GM21723 (cell line): ENCODE measurements at regions not wholly inside any gene's neighbourhood (a gene's known extent, or its start where the extent isn't known, plus 50 kb on each side); places are given as distances from the start of the nearest gene placed in this dataset.

Experiments used
- ATAC-seq: cut with Tn5 transposase; IDR thresholded peaks from one replicate; pipeline ENCODE4 v1.9.1; 2021; ENCODE audit warnings: mild to moderate bottlenecking, moderate library complexity; ENCODE audit not compliant: unreplicated experiment

DNA sequence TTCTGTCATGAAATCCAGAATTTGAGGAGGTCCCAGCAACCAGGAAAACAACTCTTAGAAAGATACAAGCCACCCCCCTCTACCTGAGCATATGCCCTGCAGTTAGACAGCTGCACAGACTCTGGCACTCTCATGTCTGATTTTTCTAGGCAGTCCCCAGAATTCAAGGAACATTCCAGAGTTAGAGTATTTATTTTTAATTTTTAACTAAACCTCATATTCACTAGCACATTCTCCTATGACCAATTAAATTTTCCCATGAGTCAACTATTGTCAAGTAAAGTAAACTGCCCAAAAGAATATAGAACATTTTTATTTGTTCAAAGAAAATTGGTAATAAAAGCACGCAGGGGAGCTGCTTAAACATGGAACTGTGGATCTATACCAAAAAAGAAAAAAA lies 490.5 kb upstream of the SEMA6A start:
- no peak for ATAC-seq

DNA sequence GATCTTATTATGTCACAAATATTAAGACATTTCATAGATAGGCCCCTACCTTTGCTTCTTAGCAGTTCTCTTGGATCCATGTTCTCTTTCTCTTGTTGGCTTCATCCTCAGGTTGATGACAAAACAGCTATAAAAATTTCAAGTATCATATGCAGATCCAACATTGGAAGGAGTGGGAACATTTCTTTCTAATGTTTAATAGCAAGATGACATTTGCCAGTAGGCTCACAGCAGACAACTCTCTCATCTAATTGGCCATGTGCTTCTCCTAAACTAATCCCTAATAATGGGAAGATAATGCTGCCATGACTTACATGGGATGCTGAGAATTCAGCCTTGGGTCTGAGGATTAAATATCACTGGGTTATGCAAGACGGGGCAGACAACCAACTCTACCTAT lies 485.5 kb upstream of the SEMA6A start:
- no peak for ATAC-seq

DNA sequence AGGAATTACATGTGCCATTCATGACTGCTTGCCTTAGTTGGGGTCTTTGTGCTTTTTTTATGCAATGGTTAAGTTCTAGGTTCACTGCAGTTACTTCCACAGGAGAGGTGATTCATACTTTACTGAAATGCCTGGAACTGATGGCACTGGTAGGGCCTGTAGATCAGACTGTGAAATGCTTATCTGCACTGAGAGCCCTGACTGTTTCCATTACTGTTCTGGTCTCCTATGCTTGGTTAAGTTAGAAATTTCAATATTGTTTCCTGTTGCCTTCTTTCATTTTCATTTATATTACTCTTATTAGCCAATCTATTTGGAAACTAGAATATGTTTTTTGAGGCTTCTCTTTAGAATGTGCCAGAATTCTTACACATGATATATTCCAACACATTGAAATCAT lies 484.1 kb upstream of the SEMA6A start:
- no peak for ATAC-seq

DNA sequence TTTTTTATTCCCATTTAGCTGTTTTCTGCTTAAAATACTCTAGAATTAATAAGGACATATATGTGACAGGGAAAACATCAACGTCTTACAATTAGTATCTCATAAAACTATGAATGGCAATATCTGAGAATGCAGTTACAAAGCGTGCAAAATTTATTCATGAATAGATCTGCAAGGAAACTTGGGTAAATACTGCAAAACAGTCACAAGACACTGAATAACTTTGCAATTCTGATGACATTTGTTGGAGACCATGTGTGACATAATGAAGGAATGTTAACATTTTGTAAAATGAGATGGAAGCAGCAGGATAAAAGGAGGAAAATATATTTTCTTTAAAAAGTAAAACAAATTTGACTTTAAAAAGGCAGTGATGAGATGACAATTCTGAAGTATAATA lies 480.9 kb upstream of the SEMA6A start:
- ATAC-seq: no peak

DNA sequence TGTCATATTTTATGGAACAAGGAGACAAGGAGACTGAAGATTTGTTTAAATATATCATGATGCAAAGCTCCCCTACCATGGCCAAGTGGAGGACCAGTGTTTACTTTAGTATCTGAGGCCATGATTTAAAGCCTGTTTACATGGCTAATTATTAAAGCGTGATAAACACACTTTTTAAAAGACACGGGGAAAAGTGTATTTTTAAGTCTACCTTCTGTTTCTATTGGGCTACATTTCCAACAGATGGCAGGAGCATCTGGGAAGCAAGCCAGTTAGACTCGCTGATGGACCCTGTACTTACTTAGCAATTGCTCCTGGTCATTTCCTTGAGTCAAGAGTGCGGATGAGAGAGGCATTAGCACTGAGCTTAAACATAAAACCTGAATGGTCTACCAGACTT lies 480.3 kb upstream of the SEMA6A start:
- ATAC-seq: no peak

DNA sequence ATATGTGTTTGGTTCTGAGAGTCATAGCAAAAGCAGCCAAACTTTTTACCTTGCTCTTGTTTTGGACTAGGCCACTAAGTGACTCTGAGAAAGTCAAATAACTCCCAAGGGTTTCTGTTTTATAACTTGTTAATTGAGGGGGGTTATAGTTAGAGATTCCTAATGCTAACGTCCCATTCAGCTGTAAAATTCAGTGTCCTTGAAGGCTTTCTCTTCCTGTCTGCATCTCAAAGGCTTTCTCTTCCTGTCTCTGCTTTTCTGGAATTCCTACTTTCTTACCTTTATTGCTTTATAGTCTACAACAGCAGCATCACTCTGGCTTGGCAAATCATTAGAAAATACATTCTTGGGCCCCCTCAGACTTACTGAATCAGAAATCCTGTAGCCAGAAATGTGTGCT lies 479.5 kb upstream of the SEMA6A start:
- ATAC-seq: no peak

DNA sequence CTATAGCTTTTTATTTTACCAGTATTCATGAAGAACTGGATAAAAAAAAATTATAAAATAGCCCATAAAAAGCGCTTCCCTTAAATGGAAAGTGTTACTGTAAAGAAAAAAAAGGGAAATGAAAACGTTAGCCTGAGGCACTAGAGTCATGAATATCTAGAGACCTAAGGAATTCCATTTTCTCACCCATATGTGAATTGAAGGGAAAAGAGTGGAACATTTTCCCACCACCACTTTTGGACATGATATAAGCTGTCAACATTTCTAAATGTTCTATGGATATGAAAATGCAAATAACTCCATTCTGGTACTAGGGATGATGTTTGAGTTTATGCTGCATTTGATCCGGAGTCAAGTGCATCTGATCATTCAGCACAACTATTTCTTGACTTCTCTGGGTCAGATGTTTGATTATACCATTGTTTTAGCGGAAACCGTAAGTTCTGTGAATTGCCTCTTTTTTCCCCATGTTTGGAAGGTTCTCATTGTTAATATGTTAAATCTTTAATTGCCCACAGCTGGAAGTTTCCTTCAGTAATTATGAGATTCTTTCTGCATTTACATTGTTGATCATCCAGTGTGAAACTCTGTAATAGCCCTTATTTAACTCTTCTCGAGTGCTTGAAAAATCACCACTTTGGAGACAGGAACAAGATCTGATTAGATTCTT lies 467.4 kb upstream of the SEMA6A start:
- ATAC-seq: no peak

DNA sequence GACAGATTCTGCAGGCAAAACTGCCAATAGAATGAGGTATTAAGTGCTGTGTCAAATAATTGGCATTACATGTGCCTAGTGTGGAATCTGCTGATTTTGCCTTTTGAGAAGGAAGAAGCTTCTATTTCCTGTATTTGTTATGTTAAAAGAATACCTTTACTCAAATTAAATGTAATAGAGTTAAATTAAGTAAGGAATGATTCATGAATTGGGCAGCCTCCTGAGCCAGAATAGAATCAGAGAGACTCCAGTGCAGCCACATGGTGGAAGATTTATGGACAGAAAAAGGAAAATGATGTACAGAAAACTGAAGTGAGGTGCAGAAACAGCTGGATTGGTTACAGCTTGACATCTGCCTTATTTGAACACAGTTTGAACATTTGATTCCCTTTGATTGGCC lies 464.4 kb upstream of the SEMA6A start:
- ATAC-seq: no peak

DNA sequence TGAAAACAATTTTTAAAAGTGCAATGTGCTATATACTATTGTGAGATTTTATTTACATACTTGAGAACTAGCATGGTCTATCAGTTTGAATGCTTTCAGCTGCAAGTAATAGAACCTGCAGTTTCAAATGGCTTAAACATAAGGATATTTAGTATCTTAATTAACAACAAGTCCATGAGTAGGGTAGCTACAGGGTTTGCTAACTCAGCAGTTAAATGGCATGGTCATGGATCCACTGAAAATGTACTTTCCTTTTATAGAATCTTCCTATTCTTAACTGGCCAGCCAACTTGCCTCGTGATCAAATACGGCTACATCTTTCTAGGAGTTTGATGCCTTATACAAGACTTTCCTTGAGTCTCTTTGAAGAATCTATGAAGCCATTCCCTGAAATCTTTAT lies 452.8 kb upstream of the SEMA6A start:
- ATAC-seq: no peak

DNA sequence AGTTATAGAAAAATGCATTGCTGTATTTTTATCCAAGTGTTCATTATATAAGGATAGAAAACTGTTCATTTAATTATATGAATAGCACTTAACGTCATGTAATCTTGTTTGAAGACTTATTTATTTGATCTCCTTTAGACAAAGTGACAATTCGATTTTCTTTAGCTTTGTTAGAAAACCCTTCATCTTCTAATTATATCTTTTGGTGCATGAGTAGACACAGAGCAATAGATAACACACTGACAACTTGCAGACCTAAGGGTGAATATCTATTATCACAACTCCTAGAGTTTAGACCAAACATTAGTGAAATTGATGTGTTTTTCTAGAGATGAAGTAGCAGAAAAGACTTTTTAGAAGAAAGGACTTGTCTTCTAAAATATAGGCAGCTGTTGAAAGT lies 446.4 kb upstream of the SEMA6A start:
- ATAC-seq: no peak

DNA sequence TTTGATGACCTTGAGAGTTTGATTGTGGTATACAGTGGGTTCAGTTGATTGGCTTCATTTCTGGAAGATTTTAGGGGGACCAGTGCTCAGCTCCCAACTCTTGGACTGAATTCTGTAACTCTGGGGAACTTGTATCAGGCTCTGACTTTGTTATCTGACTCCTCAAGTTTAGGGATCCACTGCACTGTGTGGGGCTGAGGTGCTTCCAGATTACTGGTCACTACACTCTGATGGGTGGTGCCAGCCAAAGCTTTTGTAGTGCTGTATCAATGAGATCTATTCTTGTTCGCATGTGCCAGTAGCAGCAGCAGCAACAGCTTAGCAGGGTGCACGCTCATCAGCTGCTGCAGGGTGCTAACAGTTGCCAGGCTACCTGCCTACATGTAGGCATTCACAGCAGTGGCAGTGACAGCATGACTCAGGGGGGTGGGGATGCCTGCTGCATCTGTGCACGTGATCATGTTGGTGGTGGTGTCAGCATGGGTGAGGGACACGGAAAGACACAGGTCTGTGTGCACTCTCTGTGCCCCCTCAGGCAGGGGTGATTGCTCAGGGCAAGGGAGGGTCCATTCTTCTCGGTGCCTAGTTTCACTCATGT lies 438.8 kb upstream of the SEMA6A start:
- no peak for ATAC-seq

DNA sequence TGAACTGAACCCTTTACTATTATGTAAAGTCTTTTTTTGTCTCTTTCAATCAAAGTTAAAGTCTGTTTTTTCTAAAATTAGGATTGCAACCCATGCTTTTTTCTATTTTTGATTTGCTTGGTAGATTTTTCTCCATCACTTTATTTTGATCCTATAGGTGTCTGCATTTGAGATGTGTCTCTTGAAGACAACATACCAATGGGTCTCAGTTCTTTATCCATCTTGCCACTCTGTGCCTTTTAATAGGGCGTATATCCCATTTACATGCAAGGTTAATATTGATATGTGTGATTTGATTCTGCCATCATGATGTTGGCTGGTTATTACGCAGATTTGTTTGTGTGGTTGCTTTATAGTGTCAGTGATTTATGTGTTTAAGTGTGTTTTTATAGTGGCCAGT lies 436.0 kb upstream of the SEMA6A start:
- ATAC-seq: no peak

DNA sequence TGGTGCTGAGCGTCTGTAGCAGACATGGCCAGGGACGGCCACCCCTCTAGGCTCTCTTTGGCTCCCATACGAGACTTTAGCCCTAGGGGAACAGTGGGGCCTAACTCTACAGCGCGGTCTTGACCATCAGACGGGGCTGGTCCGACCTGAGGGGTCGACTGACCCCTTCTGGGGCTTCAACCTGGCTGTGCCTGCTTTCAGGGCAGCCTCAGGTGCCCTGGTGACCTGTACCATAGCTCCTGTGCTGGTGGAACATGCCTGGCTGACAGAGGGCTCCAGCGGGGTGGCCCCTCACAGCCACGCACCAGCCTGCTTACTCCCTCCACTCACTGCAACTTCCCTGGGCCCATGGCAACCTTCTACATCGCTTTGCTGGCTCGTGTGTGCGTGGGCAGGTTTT lies 423.4 kb upstream of the SEMA6A start:
- no peak for ATAC-seq

DNA sequence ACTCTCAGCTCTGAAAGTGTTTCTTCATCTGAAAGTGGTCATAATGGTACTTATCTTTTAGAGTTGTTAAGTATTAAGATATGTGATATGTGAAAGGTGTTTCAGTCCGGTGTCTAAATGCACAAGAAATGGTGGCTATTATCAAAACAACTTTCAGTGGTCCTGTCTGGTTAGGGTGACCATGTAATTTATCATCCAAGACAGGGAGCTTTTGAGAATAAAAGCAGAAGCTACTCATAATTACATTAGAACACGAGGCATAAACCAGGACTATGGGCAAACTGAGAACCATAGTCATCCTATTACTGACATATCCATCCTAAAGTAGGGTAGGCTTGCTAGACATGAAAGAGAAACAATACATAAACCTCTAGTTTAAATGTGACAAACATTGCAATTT lies 418.1 kb upstream of the SEMA6A start:
- ATAC-seq: no peak

DNA sequence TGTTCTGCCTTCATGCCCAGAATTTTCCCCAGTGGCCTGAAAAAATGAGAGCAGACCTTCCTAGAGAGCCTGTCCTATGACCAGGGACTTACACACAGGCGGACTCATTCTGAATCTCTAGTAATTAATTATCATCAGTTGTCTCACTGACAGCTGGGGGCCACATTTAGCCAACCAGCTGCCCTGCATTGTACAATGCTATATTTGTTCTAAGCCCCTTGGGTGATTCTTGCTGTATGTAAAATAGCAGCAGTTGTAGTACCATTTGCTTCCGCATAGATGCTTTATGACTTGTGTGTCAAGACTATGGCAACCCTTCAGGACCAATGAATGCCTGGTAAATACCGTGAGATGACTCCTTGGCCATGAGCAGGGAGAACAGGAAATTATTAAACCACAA lies 415.4 kb upstream of the SEMA6A start:
- no peak for ATAC-seq

DNA sequence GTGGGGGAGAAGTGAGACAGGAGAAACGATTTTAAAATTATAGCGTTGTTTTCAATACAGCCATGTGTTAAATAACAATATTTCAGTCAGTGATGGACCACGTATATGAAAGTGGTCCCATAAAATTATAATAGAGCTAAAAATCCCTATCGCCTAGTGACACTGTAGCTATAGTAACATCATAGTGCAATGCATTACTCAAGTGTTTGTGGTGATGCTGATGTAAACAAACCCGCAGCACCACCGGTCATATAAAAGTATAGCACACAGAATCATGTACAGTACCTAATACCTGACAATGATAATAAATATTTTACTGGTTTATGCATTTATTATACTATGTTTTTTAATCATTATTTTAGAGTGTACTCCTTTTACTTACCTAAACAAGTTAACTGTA lies 407.4 kb upstream of the SEMA6A start:
- ATAC-seq: no peak

DNA sequence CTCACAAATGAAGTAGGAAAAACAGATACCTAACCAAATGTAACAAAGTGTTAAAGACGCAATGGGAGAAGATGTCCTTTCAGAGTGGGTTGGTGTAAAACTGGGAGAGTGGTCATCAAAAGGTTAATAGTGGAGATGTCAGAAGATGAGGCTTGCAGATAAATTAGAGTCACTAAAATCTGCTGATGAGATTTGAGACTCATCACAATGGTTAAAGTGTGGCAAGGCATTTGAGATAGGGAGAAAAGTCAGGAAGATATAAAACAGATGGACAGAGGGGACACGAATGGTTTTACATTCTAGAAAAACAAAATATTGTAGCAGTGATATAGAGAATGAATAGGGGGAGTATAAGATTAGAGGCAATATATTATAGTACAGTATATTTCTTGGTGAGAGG lies 406.0 kb upstream of the SEMA6A start:
- no peak for ATAC-seq

DNA sequence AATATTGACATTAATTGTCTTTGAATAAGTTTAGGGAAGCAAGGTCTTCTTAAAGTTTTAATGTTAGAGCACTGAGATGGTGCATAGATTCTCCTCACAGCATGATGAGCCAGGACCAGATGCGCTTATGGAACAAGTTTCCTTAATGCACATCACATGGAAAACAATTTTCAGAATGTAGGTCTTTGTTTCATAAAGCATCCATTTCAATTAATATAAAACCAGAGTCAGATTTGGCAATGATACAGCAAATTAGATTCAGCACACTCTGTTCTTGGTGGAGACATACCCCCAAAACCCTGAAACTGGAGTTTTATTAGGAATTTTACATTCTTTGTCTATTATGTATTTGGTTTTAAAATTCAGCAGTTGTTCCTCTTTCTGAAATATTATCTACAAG lies 402.1 kb upstream of the SEMA6A start:
- no peak for ATAC-seq

DNA sequence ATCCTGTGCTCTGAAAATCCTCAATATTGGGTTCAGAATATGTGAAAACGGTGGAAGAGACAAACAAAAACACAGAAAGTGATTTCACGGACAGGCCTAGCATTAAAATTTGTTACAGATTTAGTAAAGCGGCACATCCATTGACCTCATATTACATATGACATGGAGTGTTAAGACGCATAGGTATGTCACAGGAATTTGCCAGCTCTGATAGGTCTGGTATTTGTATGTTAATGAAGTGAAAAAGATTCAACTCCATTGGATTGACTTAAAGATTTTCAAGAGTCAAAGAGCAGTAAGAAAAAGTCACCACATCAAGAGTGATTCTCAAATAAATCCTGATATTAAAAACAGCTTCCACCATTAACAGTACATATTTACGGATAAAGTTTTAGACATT lies 396.5 kb upstream of the SEMA6A start:
- ATAC-seq: no peak

DNA sequence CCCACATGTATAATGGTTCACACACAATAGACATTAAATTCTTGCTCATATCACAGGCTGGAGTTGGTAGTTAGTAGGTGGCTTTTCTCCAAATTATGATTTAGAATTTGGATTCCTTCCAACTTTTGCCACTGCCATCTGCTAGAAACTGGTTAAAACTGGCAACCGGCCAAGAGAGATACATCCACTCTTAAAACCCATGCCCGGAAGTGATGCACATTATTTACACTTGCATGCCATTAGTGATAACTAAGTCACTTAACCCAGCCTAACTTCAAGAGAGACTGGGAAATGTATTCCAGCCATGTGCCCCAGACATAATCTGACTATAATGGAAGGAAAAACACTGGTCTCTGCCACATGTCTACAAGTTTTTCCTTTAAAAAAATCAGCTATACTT lies 395.7 kb upstream of the SEMA6A start:
- ATAC-seq: no peak

DNA sequence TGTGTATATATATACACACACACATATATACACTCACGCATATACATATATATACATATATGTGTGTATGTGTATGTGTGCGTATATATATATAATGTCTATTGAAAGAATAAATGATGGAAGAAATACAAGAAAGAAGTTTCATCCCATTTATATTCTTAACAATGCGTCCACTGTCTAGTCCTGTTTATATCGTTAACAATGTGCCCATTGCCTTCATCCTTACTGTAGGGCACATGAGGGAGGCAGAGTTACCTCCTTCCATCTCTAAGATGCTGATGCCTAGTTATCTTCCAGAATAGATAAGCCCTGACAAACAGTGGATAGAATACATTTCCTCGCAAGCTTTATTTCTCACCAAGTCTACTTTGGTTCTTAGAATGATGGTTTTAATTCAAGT lies 389.8 kb upstream of the SEMA6A start:
- ATAC-seq: no peak

DNA sequence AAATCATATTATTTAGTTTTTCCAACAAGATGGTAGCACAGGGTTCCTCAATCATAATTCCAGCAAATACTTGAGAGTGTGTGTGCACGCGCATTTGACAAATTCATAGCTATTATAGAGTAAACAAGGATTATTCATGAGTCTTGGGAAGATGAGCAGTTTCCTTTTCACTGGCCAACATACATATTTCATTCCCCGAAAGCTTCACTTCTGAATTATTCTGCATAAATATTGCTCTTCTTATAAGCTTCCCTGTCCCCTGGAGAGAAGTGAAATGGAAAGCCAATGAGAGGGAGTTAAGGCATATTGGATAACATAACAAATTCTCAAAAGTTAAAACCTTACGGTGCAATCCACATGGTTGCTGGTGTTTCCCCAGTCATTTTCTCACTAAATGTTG lies 386.4 kb upstream of the SEMA6A start:
- ATAC-seq: no peak

DNA sequence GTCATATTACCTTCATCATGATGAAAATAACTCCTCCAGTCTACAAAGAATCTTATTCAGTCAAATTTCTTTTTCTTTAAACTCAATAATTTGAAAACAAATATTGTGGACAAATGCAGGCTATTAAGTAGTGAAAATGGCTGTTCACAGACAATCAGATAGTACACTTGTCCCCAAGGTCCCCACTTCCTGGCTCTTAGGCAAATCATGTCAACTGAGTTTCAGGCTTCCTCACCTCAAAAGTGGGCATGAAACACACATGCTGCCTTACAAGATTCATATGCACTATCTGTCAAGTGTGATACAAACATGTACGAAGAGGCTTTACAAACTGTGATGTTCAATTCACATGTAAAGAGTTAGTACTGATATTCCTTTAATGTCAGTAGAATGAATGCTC lies 385.2 kb upstream of the SEMA6A start:
- no peak for ATAC-seq
